Small intestine (tissue), 7 donors: ENCODE measurements at regions not wholly inside any gene's neighbourhood (a gene's known extent, or its start where the extent isn't known, plus 50 kb on each side); places are given as distances from the start of the nearest gene placed in this dataset.

Experiments
- DNase-seq, 2 donors: peaks; one replicate each; pipeline versions ENCODE4 v3.0.0 to v3.0.0-alpha.2; 2013
- FAIRE-seq: peaks from 2 replicates; lab custom pipeline; 2012; peaks lifted over from hg19 to GRCh38; lab: Jason Lieb, UNC
- H3K27ac ChIP-seq, 3 donors: one replicate each; pipeline ENCODE4 v1.5.1; 2013; ENCODE audit warnings: low read length in 2 of 3, mild to moderate bottlenecking in 2 of 3, control low read depth in 1 of 3, inconsistent platforms in 1 of 3, low read depth in 1 of 3, moderate library complexity in 1 of 3
- H3K27me3 ChIP-seq, 3 donors: one replicate each; pipeline ENCODE4 v1.6.1; 2013; ENCODE audit warnings: low read length in 3 of 3, inconsistent platforms in 1 of 3; ENCODE audit not compliant: control insufficient read depth in 3 of 3, insufficient read depth in 3 of 3
- H3K36me3 ChIP-seq, 3 donors: one replicate each; pipeline ENCODE4 v1.6.1; 2013; ENCODE audit warnings: low read length in 3 of 3, inconsistent platforms in 1 of 3, low read depth in 1 of 3, mild to moderate bottlenecking in 1 of 3, moderate library complexity in 1 of 3; ENCODE audit not compliant: control insufficient read depth in 3 of 3, insufficient read depth in 2 of 3
- H3K4me1 ChIP-seq, 3 donors: one replicate each; pipeline ENCODE4 v1.6.1; 2013; ENCODE audit warnings: low read length in 2 of 3, inconsistent platforms in 1 of 3, low read depth in 1 of 3, mild to moderate bottlenecking in 1 of 3, moderate library complexity in 1 of 3; ENCODE audit not compliant: control insufficient read depth in 3 of 3, insufficient read depth in 2 of 3
- H3K4me3 ChIP-seq, 3 donors: one replicate each; pipeline ENCODE4 v1.5.1; 2013; ENCODE audit warnings: low read length in 3 of 3, control low read depth in 1 of 3, inconsistent platforms in 1 of 3, low read depth in 1 of 3, mild to moderate bottlenecking in 1 of 3, moderate library complexity in 1 of 3
- H3K9me3 ChIP-seq, 2 donors: one replicate each; pipeline ENCODE4 v1.6.1; 2013; ENCODE audit warnings: low read depth in 1 of 2, low read length in 1 of 2; ENCODE audit not compliant: control insufficient read depth in 2 of 2, insufficient read depth in 1 of 2
- WGBS, 3 donors: extraction: QIAGEN DNeasy Blood & Tissue Kit; methylation state at CpG; one replicate each; pipeline ENCODE4 v1.1.7; 2013; 5-methylcytosine and 5-hydroxymethylcytosine counted together
- donor health status: healthy with polysubstance abuse.
- donor health status: control.
- donor health status: control.
- donor health status: Bipolar disorder and iron deficiency.
- donor health status: healthy.

- no peak overlapping the region for H3K4me3 ChIP-seq
- no peaks in the 10 kb centered on the region for H3K36me3 ChIP-seq
- H3K27me3 ChIP-seq, result no peaks in the 10 kb centered on the region
- no peak overlapping the region for H3K27ac ChIP-seq
- H3K4me1 ChIP-seq, result no peaks in the 10 kb centered on the region
- WGBS, 3 donors, result 64 to 74% (median 66%) methylated on average over 6 of the region's 6 CpGs
- no peak for DNase-seq
- FAIRE-seq, result no peak
- H3K9me3 ChIP-seq, result no peaks in the 10 kb centered on the region
These were observed 120.4 kb upstream of the NSMCE3 start for GRCh38 chr15:29390051-29390450.

GRCh38 chr15:29386523-29386922, 116.9 kb upstream of the NSMCE3 start:
- no peak for FAIRE-seq

GRCh38 chr15:29383367-29383766, 113.7 kb upstream of the NSMCE3 start:
- Histone ChIP-seq H3K36me3 (no peaks in the 10 kb centered on the region), H3K4me3 (no peak overlapping the region), H3K4me1 (no peaks in the 10 kb centered on the region), H3K9me3 (no peaks in the 10 kb centered on the region), H3K27ac (no peak overlapping the region), H3K27me3 (no peaks in the 10 kb centered on the region)
- DNase-seq (no peak), FAIRE-seq (no peak)
- WGBS, 3 donors, result 79 to 83% (median 82%) methylated on average over 4 of the region's 4 CpGs

More at GRCh38 chr15:29386523-29386922, 116.9 kb upstream of the NSMCE3 start:
- Histone ChIP-seq H3K27ac (no peak overlapping the region), H3K27me3 (no peaks in the 10 kb centered on the region), H3K9me3 (no peaks in the 10 kb centered on the region), H3K4me1 (no peaks in the 10 kb centered on the region), H3K4me3 (no peak overlapping the region), H3K36me3 (no peaks in the 10 kb centered on the region)
- no peak for DNase-seq
- 90 to 93% (median 90%) methylated on average over 6 of the region's 6 CpGs for WGBS, 3 donors

GRCh38 chr15:29382862-29383261, 113.2 kb upstream of the NSMCE3 start:
- WGBS, 3 donors, result 62 to 70% (median 67%) methylated on average over 8 of the region's 8 CpGs
- no peak for FAIRE-seq
- Histone ChIP-seq H3K27me3 (no peaks in the 10 kb centered on the region), H3K4me1 (no peaks in the 10 kb centered on the region), H3K9me3 (no peaks in the 10 kb centered on the region), H3K36me3 (no peaks in the 10 kb centered on the region), H3K27ac (no peak overlapping the region), H3K4me3 (no peak overlapping the region)
- DNase-seq, result no peak

- WGBS, 3 donors, result 87 to 95% (median 91%) methylated on average over 6 of the region's 6 CpGs
- Histone ChIP-seq H3K27ac (no peak overlapping the region), H3K4me3 (no peak overlapping the region), H3K4me1 (no peaks in the 10 kb centered on the region), H3K9me3 (no peaks in the 10 kb centered on the region), H3K27me3 (no peaks in the 10 kb centered on the region), H3K36me3 (no peaks in the 10 kb centered on the region)
- no peak for DNase-seq
- no peak for FAIRE-seq
These were observed 110.8 kb upstream of the NSMCE3 start for GRCh38 chr15:29380466-29380865.

GRCh38 chr15:29379647-29380046, 110.0 kb upstream of the NSMCE3 start:
- Histone ChIP-seq H3K4me1 (no peaks in the 10 kb centered on the region), H3K27me3 (no peaks in the 10 kb centered on the region), H3K36me3 (no peaks in the 10 kb centered on the region), H3K27ac (no peak overlapping the region), H3K9me3 (no peaks in the 10 kb centered on the region), H3K4me3 (no peak overlapping the region)
- WGBS, 3 donors, result 65 to 87% (median 82%) methylated on average over 9 of the region's 9 CpGs
- FAIRE-seq, result no peak
- DNase-seq, result no peak

- Histone ChIP-seq H3K4me3 (no peak overlapping the region), H3K36me3 (no peaks in the 10 kb centered on the region), H3K27me3 (no peaks in the 10 kb centered on the region), H3K27ac (no peak overlapping the region), H3K9me3 (no peaks in the 10 kb centered on the region), H3K4me1 (no peaks in the 10 kb centered on the region)
- FAIRE-seq (no peak), DNase-seq (no peak)
- 80 to 85% (median 84%) methylated on average over 6 of the region's 6 CpGs for WGBS, 3 donors
These were observed 107.5 kb upstream of the NSMCE3 start for GRCh38 chr15:29377161-29377560.

GRCh38 chr15:29376590-29376989, 107.0 kb upstream of the NSMCE3 start:
- DNase-seq, result no peak
- FAIRE-seq, result no peak

GRCh38 chr15:29369261-29369660, 99.6 kb upstream of the NSMCE3 start:
- FAIRE-seq (no peak), DNase-seq (no peak)
- no peaks in the 10 kb centered on the region for H3K36me3 ChIP-seq
- no peaks in the 10 kb centered on the region for H3K4me1 ChIP-seq
- no peak overlapping the region for H3K27ac ChIP-seq
- 85 to 92% (median 87%) methylated on average over 3 of the region's 3 CpGs for WGBS, 3 donors
- no peaks in the 10 kb centered on the region for H3K27me3 ChIP-seq
- H3K4me3 ChIP-seq, result no peak overlapping the region
- H3K9me3 ChIP-seq, result no peaks in the 10 kb centered on the region

More at GRCh38 chr15:29376590-29376989, 107.0 kb upstream of the NSMCE3 start:
- Histone ChIP-seq H3K27me3 (no peaks in the 10 kb centered on the region), H3K4me1 (no peaks in the 10 kb centered on the region), H3K9me3 (no peaks in the 10 kb centered on the region), H3K27ac (no peak overlapping the region), H3K36me3 (no peaks in the 10 kb centered on the region), H3K4me3 (no peak overlapping the region)
- WGBS, 3 donors, result 65 to 86% (median 85%) methylated on average over 8 to 9 of the region's 9 CpGs
